HL-60 (cell line): ENCODE measurements at regions not wholly inside any gene's neighbourhood (a gene's known extent, or its start where the extent isn't known, plus 50 kb on each side); places are given as distances from the start of the nearest gene placed in this dataset.

ENCODE experiments used
- DNase-seq, 2 experiments: peaks; one replicate each; pipeline ENCODE4 v3.0.0-alpha.2; 2010 to 2020; ENCODE audit warnings: low read depth in 1 of 2, low spot score in 1 of 2
- H3K27ac ChIP-seq: fragments of 250-450 bp; sonication (Bioruptor Pico); replicated peaks from 2 replicates; pipeline ENCODE4 v1.5.1; 2020; ENCODE audit warnings: mild to moderate bottlenecking, moderate library complexity
- H3K27me3 ChIP-seq: fragments of 250-450 bp; sonication (Bioruptor Pico); 2 replicates; pipeline ENCODE4 v1.5.1; 2021; ENCODE audit warnings: mild to moderate bottlenecking, moderate library complexity; ENCODE audit not compliant: insufficient read depth, poor library complexity, severe bottlenecking
- H3K4me3 ChIP-seq: replicated peaks from 2 replicates; pipeline ENCODE4 v1.5.1; 2011; ENCODE audit warnings: mild to moderate bottlenecking, control low read depth, low read length; ENCODE audit not compliant: insufficient read depth
- GABPA ChIP-seq: IDR thresholded peaks from 2 replicates; pipeline ENCODE4 v1.6.1; 2012; ENCODE audit warnings: low read depth
- POLR2AphosphoS5 ChIP-seq: IDR thresholded peaks from 2 replicates; pipeline ENCODE4 v1.6.1; 2012; ENCODE audit warnings: low read depth
- SPI1 ChIP-seq: IDR thresholded peaks from 2 replicates; pipeline ENCODE4 v1.6.1; 2012; ENCODE audit warnings: low read depth, mild to moderate bottlenecking, borderline replicate concordance
- TF ChIP-seq, protein P1 (sequence below): IDR thresholded peaks from 2 replicates; pipeline ENCODE4 v1.6.1; 2012; ENCODE audit warnings: low read depth; ENCODE audit not compliant: insufficient replicate concordance
- TF ChIP-seq, protein P2 (sequence below): IDR thresholded peaks from one replicate; pipeline ENCODE4 v1.5.1; 2011; ENCODE audit warnings: low read length, control low read depth, inconsistent platforms; ENCODE audit not compliant: insufficient read depth

- Histone ChIP-seq H3K27ac (no peak overlapping the region), H3K4me3 (no peak overlapping the region), H3K27me3 (no peaks in the 10 kb centered on the region)
- TF ChIP-seq POLR2AphosphoS5 (no peak), GABPA (no peak), SPI1 (no peak)
- TF ChIP-seq, protein P1, sequence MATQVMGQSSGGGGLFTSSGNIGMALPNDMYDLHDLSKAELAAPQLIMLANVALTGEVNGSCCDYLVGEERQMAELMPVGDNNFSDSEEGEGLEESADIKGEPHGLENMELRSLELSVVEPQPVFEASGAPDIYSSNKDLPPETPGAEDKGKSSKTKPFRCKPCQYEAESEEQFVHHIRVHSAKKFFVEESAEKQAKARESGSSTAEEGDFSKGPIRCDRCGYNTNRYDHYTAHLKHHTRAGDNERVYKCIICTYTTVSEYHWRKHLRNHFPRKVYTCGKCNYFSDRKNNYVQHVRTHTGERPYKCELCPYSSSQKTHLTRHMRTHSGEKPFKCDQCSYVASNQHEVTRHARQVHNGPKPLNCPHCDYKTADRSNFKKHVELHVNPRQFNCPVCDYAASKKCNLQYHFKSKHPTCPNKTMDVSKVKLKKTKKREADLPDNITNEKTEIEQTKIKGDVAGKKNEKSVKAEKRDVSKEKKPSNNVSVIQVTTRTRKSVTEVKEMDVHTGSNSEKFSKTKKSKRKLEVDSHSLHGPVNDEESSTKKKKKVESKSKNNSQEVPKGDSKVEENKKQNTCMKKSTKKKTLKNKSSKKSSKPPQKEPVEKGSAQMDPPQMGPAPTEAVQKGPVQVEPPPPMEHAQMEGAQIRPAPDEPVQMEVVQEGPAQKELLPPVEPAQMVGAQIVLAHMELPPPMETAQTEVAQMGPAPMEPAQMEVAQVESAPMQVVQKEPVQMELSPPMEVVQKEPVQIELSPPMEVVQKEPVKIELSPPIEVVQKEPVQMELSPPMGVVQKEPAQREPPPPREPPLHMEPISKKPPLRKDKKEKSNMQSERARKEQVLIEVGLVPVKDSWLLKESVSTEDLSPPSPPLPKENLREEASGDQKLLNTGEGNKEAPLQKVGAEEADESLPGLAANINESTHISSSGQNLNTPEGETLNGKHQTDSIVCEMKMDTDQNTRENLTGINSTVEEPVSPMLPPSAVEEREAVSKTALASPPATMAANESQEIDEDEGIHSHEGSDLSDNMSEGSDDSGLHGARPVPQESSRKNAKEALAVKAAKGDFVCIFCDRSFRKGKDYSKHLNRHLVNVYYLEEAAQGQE: no peak
- TF ChIP-seq, protein P2, sequence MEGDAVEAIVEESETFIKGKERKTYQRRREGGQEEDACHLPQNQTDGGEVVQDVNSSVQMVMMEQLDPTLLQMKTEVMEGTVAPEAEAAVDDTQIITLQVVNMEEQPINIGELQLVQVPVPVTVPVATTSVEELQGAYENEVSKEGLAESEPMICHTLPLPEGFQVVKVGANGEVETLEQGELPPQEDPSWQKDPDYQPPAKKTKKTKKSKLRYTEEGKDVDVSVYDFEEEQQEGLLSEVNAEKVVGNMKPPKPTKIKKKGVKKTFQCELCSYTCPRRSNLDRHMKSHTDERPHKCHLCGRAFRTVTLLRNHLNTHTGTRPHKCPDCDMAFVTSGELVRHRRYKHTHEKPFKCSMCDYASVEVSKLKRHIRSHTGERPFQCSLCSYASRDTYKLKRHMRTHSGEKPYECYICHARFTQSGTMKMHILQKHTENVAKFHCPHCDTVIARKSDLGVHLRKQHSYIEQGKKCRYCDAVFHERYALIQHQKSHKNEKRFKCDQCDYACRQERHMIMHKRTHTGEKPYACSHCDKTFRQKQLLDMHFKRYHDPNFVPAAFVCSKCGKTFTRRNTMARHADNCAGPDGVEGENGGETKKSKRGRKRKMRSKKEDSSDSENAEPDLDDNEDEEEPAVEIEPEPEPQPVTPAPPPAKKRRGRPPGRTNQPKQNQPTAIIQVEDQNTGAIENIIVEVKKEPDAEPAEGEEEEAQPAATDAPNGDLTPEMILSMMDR: no peak
- no peak for DNase-seq
Observed at GRCh38 chr12:67531501-67531900, 117.0 kb upstream of the DYRK2 start.

- no peaks in the 10 kb centered on the region for H3K27me3 ChIP-seq
- H3K27ac ChIP-seq: no peak overlapping the region
- no peak for DNase-seq
- H3K4me3 ChIP-seq: no peak overlapping the region
- TF ChIP-seq SPI1 (no peak), GABPA (no peak), POLR2AphosphoS5 (no peak)
- TF ChIP-seq, protein P1: no peak
- TF ChIP-seq, protein P2: no peak
Observed at GRCh38 chr12:67533159-67533558, 115.4 kb upstream of the DYRK2 start.

GRCh38 chr12:67534046-67534445, 114.5 kb upstream of the DYRK2 start:
- TF ChIP-seq, protein P1: no peak
- TF ChIP-seq, protein P2: no peak
- TF ChIP-seq POLR2AphosphoS5 (no peak), GABPA (no peak), SPI1 (no peak)
- no peak for DNase-seq
- H3K27ac ChIP-seq: no peak overlapping the region

More at GRCh38 chr12:67534046-67534445, 114.5 kb upstream of the DYRK2 start:
- H3K27me3 ChIP-seq: no peaks in the 10 kb centered on the region
- H3K4me3 ChIP-seq: no peak overlapping the region
